GM18519 (cell line): ENCODE measurements at regions not wholly inside any gene's neighbourhood (a gene's known extent, or its start where the extent isn't known, plus 50 kb on each side); places are given as distances from the start of the nearest gene placed in this dataset.
"Not testable (repeated sequence)": the region's sequence is repeated elsewhere in the genome, so short reads cannot be mapped to it uniquely, and the experiment has no call there.

Experiments used
- ATAC-seq: cut with Tn5 transposase; IDR thresholded peaks from one replicate; pipeline ENCODE4 v1.9.1; 2021; ENCODE audit warnings: mild to moderate bottlenecking, moderate library complexity; ENCODE audit not compliant: unreplicated experiment, low FRiP score

DNA sequence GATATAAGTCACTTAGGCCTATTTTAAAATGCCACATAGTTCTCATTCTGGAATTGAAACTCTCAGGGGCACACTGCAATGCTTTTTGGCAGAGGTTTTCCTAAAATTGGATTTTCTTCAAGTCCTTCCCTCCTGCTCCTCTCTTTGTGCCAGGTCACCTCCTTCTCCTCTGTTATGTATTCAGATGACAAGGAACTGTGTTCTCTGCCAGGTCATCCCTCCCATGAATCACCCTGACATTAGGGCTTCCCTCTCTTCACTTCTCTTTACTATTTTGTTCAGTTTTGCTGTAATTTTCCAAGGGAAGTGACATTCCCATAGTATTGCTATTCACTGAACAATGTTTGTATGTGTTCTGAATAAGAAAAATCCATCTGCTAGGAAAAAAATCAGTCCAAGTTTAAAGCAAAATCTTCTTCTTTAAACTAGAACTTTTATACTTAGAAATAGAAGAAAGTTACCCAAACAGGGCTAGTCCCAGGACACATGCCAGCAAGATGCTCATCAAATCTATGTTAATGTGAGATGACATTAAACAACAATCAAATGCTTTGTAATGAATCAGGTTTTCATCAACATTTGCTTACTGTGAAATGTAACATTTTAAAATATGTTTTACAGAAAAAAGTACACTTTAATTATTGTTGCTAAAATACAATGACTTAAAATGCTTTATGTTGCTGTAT lies 461.1 kb downstream of the MMUT start:
- no peak for ATAC-seq

DNA sequence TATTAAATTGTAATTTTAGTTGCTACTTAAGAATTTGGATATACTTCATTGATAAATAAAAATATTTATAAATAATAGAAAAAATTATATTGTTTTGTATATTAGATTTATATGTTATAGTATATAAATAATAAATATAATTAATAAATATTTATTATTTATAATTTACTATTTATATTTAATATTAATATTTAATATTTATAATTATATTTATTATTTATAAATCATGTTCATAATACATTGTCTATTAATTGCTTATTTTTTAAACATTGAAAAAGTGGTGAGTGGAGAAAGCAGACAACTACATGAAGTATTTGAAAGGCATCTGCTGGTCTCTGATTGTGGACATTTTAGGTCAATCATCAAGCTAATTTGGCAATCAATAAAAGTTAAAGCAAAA lies 464.5 kb downstream of the MMUT start:
- no peak for ATAC-seq

DNA sequence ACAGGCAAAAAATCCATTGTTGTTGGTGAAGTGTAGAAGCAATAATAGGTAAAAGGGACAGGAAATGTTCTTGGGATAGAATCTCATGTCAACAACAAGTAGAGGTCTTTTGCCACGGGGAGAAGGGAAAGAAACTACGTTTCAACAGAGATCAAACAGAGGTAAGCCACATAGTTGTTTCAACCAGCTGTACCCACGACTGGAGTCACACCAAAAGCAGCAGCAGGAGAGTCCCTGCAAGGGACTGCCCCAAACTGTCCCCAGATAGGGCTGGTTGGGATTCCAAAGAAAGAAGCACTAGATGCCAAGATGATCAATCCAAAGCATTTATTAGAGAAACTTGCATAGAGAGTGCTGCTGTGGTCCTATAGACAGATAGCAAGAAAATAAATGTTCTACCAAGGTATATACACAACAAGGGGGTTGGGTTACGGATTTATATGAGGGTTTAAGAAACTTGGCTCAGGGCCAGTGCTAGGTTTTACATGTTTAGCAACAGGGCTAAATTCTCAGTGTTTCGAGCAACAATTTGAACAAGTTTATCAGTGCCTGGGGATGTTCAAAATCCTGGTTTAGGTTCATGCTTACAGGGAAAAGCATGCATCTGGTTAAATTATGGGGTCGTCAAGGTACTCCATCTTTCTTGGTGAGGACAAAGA lies 466.5 kb downstream of the MMUT start:
- ATAC-seq = no peak

DNA sequence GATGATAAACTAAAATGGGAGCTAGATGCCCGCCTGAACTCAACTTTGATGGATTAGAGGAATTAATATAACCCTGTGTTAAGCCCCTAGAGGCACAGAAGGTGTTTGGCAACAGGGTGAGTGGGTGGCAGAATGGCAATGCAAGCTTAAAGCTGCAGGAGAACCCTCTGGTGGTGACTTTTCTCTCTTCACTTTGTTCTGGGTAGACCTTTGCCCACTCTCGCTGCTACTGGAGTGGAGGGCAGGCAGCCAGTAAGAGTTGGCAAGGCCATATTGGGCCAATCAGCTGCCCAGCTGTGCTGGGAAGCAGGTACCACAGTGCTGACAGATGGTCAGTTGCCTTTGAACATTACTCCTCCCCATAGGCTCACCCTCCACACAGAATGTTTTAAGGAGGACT lies 468.2 kb downstream of the MMUT start:
- no peak for ATAC-seq

DNA sequence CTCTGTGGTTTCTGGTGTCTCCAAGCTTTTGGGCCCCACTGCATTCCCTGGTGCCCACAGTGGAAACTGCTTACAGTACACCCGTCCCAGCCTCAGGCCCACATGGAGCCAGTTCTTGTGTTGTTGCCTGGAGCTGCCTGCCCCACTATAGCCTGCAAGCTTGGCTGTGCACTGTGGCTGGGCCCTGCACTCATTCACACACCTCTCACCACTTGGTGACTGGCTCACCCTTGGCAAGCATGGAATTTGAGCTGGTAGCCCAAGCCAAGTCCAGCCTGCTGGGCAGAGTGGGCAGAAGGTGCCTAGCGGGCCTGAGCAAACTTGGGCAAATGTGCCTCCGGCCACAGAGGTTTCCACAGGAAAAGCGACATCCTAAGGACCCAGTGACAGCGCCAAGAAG lies 472.3 kb downstream of the MMUT start:
- no peak for ATAC-seq

DNA sequence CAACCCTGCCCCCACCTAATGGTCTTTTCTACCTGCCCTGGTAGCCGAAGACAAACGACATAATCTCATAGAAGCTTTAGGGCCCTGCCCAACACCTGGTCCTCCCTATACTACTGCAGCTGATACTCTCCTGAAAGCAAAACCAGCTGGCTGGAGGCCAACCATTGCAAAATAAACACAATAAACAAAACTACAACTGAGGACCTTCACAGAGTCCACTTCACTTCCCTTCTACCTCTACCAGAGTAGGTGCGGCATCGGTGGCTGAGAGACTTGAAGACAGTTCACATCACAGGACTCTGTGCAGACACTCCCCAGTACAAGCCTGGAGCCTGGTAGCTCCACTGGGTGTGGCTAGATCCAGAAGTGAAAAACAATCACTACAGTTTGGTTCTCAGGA lies 476.2 kb downstream of the MMUT start:
- ATAC-seq = no peak

DNA sequence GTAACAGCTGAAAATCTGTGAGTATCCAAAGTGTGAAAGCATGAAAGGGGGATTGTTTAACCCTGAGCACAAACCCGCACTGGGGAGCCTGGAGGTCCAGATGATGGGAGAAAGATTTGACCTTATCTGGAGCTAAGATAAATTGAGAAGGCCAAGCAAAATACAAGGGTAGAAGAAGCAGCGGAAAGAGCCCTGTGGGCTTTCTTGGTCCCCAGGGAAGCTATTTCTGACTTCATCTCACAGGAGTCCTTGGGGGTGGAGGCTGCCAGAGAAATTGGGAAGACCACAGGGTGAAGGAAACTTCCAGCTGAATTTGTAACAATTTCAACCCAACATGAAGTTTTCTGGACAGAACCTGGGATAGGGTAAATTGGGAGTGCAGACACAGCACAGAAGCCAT lies 476.9 kb downstream of the MMUT start:
- ATAC-seq = no peak

DNA sequence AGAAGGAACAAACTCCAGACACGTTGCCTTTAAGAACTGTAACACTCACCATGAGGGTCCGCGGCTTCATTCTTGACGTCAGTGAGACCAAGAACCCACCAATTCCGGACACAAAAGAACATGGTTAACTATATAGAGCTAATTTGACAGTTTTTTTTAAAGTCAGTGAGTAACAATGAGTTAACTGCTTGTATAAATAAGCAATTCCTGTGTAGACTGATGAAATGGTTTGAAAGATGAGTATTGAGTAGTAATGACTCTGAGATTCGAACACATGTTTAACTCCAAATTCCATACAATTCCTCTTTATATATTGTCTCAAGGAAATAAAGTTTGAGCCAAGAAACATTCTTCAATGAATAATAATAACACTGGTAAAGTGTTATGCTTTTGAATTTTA lies 478.0 kb downstream of the MMUT start:
- ATAC-seq = no peak

DNA sequence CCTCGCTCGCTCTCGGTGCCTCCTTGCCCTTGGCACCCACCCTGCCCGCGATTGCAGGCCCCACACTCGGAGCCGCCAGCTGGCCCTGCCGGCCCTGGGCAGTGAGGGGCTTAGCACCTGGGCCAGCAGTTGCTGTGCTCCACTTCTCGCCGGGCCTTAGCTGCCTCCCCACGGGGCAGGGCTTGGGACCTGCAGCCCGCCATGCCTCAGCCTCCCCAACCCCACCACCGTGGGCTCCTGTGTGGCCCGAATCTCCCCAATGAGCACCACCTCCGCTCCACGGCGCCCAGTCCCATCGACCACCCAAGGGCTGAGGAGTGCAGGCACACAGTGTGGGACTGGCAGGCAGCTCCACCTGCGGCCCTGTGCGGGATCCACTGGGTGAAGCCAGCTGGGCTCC lies 479.1 kb downstream of the MMUT start:
- ATAC-seq = not testable (repeated sequence)

DNA sequence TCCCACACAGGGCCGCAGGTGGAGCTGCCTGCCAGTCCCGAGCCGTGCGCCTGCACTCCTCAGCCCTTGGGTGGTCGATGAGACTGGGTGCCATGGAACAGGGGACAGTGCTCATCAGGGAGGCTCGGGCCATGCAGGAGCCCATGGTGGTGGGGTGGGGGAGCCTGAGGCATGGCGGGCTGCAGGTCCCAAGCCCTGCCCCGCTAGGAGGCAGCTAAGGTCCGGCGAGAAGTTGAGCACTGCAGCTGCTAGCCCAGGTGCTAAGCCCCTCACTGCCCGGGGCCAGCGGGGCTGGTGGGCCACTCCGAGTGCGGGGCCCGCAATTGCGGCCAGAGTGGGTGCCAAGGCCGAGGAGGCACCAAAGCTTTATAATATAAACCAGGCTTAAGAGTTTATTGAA lies 479.7 kb downstream of the MMUT start:
- ATAC-seq = no peak

DNA sequence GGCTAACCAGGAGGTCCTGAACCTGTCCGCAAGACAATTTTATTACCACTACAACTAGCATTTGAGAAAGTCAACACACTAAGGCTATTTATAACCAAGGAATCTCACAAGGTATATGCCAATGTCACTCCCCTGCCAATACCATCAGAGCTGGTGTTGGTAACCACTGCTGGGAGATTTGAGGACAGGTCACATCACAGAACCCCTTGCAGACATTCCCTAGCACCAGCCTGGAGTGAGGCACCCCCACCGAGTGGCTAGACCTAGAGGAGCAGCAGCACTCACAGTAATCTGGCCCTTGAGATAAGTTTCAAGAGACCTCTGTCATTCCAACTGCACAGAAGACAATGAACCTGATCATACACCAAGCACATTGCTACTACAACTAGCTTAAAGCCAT lies 483.2 kb downstream of the MMUT start:
- ATAC-seq = no peak

DNA sequence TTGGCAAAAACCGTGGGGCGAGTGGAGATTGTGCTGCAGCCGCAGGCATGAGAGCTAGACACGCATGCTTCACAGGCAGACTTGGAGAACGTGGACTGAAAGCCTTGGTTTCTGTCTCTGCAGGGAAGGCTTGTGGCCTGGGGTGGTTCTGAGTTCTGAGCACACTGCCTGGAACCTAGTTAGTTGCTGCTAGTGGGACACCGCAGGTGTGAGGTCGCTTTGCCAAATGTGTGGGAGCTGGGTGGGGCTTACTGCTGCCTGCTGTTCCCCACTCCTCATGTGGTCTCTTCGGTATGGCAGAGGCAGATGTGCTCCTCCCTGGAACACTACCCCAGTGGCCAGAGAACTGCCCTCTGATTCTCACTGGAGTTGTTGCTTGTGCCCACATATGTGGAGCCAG lies 484.0 kb downstream of the MMUT start:
- no peak for ATAC-seq

DNA sequence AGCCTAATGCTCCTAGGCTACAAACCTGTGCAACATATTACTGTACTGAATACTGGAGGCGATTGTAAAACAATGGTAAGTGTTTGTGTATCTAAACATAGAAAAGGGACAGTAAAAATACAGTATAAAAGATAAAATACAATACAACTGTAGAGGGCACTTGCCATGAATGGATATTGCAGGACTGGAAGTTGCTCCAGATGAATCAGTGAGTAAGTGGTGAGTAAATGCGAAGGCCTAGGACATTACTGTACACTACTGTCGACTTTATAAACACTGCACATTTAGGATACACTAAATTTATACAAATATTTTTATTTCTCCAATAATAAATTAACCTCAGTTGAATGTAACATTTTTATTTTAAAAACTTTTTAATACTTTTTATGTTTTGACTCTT lies 485.0 kb downstream of the MMUT start:
- no peak for ATAC-seq

DNA sequence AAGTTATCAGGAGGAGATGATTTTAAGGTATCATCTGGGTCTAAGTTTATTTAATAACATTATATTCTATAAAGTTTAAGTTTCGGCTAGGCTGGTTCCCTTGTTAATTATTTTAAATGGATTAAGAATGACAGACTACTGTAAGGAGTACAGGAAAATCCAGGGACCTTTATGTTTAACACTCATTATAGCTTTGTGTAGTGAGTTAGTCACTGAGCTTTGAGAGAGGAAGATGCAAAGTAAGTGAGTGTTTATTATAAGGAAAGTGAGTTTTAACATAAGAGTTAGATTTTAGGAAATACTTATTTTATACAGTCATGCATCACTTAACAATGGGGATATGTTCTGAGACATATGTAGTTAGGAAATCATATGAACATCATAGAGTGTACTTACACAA lies 485.5 kb downstream of the MMUT start:
- ATAC-seq = no peak

DNA sequence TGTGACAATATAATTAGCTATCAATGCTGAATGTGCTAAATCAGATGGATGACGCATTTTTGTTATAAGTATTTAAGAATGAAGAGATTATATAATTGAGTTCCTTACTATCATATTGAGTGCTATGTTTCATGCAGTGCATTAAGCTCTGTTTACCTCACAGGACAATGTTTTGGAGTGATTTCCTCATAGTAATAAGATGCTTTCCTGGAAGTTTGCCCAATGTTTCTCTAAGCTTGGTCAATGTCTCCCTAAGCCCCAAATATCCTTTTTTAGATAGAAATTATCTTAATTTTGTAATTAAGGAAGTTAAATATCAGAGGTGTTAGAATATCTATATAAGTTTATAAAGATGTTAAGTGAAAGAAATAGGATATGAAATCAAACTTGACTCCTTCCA lies 489.6 kb downstream of the MMUT start:
- ATAC-seq = no peak

DNA sequence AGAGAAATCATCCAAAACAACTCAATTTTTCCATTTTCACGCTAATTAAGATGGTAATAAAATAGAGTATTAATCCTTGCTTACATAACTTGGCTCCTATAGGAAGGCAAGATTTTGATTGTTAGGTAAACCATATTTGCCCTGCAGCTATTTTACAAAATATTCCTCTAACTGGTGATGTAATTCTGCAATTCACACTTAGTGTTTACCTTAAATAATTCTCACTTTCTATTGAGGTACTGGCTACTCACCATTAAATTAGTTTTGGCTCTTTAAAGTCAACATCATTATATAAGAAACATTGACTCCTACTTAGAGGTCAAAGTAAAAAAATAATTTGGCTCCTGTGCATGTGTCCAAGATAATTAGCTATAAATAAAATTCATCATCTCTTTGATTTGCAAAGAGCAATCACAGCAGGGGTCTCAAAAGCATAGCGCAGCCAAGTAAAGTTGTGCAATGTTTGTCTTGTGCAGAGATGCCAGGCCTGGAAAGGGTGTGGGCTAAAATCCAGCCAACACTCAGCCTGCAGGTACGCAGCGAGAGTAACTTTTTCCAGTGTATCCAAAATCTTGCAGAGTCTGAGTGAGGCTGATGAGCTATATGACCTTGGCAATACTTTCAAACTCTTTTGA lies 501.2 kb downstream of the MMUT start:
- ATAC-seq = no peak

DNA sequence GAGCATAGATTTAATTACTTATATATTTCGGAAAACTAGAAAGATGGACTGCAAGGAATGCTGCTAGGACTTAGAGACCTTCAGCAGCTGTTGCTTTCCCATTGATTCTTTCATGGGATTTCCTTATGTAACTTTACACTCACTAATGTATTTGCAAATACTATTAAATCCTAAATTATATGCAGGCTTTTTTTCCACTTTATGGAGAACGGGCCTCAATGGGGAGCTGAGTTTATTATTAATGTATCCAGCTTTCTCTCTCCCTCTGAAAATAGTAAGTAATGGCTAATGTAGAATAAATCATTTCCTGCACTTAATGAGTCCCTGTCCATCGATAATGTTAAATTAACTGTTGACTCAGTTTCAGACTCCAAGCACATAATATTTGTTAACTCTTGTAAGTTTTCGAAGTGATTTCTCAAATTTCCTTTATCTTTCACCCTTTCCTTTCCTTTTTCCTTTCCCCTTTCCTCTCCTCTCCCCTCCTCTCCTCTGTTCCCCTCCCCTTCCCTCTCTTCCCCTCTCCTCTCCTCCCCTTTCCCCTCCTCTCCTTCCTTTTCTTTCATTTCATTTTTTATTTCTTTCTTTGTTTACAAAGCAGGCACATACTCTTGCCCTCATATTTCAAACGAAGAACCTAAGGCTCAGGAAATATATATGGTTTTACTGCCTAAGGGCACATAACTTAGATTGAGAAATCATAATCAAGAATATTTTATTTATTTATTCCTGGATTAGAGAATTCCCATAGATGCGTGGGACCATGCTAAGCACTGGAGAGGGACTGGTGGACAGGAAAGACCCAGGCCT lies 503.6 kb downstream of the MMUT start:
- ATAC-seq = no peak

DNA sequence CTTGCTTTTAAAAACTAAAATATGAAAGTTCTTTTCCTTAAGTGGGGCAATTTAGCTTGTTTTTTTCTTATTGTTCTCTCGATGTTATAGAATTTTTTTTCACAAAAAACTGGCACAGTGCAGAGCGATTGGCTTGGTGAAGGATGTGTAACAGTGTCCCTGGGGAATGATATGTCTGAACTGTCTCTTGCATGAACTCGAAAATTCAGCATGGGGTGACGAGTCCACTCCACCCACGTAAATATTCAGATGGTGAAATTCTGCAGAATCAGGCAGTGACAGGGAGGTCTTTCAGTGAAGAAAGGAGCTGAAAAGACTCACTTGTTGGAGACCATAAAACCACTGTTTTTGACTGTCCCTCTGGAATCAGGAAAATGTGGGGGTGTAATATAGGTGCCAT lies 505.3 kb downstream of the MMUT start:
- ATAC-seq = no peak

DNA sequence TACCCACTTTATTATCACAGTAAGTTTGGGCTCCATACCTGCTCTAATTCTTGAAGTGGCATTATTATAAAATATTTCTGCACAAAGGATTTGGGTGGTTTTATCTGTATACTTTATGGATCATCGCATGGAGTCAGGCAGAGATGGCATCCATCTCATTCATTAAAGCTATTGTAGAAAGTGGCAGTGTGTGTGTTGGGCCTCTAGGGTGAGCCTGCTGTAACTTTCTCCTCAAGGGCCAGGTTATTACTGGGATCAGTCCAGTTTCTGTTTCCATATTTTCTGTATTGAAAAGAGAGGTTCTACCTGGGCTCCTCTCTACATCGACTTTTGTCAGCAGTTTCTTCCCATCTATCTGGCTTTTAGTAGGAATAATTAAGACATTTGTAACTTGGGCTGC lies 511.1 kb downstream of the MMUT start:
- no peak for ATAC-seq

DNA sequence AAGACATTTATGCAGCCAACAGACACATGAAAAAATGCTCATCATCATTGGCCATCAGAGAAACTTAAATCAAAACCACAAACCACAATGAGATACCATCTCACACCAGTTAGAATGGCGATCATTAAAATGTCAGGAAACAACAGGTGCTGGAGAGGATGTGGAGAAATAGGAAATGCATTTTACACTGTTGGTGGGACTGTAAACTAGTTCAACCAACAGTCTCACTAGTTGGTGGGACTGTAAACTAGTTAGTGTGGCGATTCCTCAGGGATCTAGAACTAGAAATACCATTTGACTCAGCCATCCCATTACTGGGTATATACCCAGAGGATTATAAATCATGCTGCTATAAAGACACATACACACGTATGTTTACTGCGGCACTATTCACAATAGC lies 518.8 kb downstream of the MMUT start:
- ATAC-seq = not testable (repeated sequence)

DNA sequence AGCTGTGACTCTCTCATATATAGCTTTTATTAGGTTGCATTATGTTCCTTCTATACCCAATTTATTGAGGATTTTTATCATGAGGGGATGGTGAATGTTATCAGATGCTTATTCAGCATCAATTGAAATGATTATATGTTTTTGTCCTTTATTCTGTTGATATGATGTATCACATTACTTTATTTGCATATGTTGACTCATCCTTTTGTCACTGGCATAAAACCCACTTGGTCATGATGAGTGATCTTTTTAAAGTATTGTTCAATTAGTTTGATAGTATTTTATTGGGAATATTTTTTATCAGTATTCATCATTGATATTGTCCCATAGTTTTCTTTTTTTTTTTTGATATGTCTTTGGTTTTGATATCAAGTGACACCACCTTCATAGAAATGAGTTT lies 529.9 kb downstream of the MMUT start:
- no peak for ATAC-seq
